ENCODE measurements at regions not wholly inside any gene's neighbourhood (a gene's known extent, or its start where the extent isn't known, plus 50 kb on each side); places are given as distances from the start of the nearest gene placed in this dataset.

DNA sequence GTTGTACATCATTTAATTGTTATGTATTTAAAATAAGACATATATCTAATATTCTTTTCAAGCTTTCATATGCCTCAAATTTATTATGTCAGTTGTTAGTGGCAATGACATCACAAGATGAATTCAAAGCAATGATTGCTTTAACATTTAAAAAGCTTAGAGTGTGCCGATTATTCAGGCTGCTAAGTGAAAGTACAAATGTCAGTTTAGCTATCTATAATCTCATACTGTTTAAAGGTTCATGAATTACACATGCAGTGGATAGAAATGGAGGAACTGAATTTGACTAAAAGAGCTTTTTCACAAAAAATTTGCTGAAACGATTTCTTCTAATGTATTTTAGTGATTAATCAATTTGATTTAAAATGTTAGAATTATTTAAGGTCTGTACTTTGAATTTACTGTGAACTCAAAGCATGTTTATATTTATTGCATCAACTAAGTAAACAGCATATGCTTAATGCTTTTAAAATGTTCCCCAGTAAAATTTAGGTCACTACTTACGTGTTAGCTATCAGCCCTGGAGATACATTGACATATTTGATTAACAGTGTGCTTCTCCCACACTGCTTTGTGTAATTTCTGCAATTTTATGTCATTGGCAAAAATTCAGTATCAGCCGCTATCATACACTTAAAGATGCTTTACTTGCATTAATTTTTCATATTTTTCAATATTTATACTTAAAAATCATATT is 334.9 kb downstream of the PARP8 start:
- TF ChIP-seq, protein P1, sequence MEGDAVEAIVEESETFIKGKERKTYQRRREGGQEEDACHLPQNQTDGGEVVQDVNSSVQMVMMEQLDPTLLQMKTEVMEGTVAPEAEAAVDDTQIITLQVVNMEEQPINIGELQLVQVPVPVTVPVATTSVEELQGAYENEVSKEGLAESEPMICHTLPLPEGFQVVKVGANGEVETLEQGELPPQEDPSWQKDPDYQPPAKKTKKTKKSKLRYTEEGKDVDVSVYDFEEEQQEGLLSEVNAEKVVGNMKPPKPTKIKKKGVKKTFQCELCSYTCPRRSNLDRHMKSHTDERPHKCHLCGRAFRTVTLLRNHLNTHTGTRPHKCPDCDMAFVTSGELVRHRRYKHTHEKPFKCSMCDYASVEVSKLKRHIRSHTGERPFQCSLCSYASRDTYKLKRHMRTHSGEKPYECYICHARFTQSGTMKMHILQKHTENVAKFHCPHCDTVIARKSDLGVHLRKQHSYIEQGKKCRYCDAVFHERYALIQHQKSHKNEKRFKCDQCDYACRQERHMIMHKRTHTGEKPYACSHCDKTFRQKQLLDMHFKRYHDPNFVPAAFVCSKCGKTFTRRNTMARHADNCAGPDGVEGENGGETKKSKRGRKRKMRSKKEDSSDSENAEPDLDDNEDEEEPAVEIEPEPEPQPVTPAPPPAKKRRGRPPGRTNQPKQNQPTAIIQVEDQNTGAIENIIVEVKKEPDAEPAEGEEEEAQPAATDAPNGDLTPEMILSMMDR (IDR thresholded peaks at IDR 0.05; ENCODE audit: borderline replicate concordance, extremely low read depth, low read length, poor library complexity, severe bottlenecking) = no peak
- Histone ChIP-seq H3K79me2 (ENCODE audit: insufficient read depth, low read length) (no peaks in the 10 kb centered on the region), H3K4me3 (ENCODE audit: low read depth in 1 of 2, low read length in 2 of 2) (no peak overlapping the region), H4K20me1 (ENCODE audit: insufficient read depth, low read length) (no peaks in the 10 kb centered on the region), H3K9me3 (ENCODE audit: insufficient read depth, low read length, severe bottlenecking) (no peaks in the 10 kb centered on the region), H3K9ac (ENCODE audit: low read depth, low read length) (no peak overlapping the region), H3K36me3 (ENCODE audit: insufficient read depth, low read length) (no peaks in the 10 kb centered on the region), H3K4me2 (ENCODE audit: insufficient read depth, low read length) (no peak overlapping the region), H3K27ac (ENCODE audit: low read length) (no peak overlapping the region), H2AFZ (ENCODE audit: low read depth, low read length) (no peak overlapping the region), H3K4me1 (ENCODE audit: insufficient read depth, low read length) (no peaks in the 10 kb centered on the region), H3K27me3 (ENCODE audit: insufficient read depth, low read length, poor library complexity) (no peaks in the 10 kb centered on the region)
- no peak for DNase-seq
- ATAC-seq (ENCODE audit: insufficient read depth, low read depth) = no peak

GRCh38 chr5:51002368-51002767 is 335.9 kb downstream of the PARP8 start:
- H3K4me2 ChIP-seq (ENCODE audit: insufficient read depth, low read length) = no peak overlapping the region
- ATAC-seq (ENCODE audit: insufficient read depth, low read depth) (no peak), DNase-seq (no peak)
- no peaks in the 10 kb centered on the region for H3K27me3 ChIP-seq (ENCODE audit: insufficient read depth, low read length, poor library complexity)
- H3K79me2 ChIP-seq (ENCODE audit: insufficient read depth, low read length) = no peaks in the 10 kb centered on the region
- no peak overlapping the region for H3K4me3 ChIP-seq (ENCODE audit: low read depth in 1 of 2, low read length in 2 of 2)
- no peak overlapping the region for H3K27ac ChIP-seq (ENCODE audit: low read length)
- H4K20me1 ChIP-seq (ENCODE audit: insufficient read depth, low read length) = no peaks in the 10 kb centered on the region
- no peaks in the 10 kb centered on the region for H3K4me1 ChIP-seq (ENCODE audit: insufficient read depth, low read length)
- TF ChIP-seq, protein P1 (IDR thresholded peaks at IDR 0.05; ENCODE audit: borderline replicate concordance, extremely low read depth, low read length, poor library complexity, severe bottlenecking) = no peak
- no peaks in the 10 kb centered on the region for H3K36me3 ChIP-seq (ENCODE audit: insufficient read depth, low read length)
- no peaks in the 10 kb centered on the region for H3K9me3 ChIP-seq (ENCODE audit: insufficient read depth, low read length, severe bottlenecking)
- H3K9ac ChIP-seq (ENCODE audit: low read depth, low read length) = no peak overlapping the region
- no peak overlapping the region for H2AFZ ChIP-seq (ENCODE audit: low read depth, low read length)

DNA sequence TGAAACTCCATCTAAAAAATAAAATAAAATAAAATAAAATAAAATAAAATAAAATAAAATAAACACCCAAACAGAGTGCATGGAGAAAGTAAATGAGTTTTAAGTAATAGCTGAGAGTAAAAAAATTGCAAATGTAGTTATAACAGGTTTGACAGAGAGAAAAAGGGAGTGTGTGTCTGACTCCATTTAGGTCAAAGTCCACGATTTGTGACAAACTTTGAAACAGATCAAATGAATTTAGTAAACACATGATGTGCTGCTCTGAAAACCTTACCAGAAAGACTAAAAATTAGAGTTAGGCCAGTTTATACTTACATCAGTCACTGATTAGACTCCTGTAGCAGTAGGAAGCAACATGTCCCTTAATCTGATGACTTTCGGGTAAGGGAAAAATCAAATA is 346.6 kb downstream of the PARP8 start:
- Histone ChIP-seq H3K27me3 (ENCODE audit: insufficient read depth, low read length, poor library complexity) (peaks cover 10% of the 10 kb centered on the region), H3K79me2 (ENCODE audit: insufficient read depth, low read length) (no peaks in the 10 kb centered on the region), H4K20me1 (ENCODE audit: insufficient read depth, low read length) (no peaks in the 10 kb centered on the region), H3K4me3 (ENCODE audit: low read depth in 1 of 2, low read length in 2 of 2) (no peak overlapping the region), H3K27ac (ENCODE audit: low read length) (no peak overlapping the region), H3K36me3 (ENCODE audit: insufficient read depth, low read length) (no peaks in the 10 kb centered on the region), H3K4me1 (ENCODE audit: insufficient read depth, low read length) (no peaks in the 10 kb centered on the region), H2AFZ (ENCODE audit: low read depth, low read length) (no peak overlapping the region), H3K9ac (ENCODE audit: low read depth, low read length) (no peak overlapping the region), H3K4me2 (ENCODE audit: insufficient read depth, low read length) (no peak overlapping the region), H3K9me3 (ENCODE audit: insufficient read depth, low read length, severe bottlenecking) (no peaks in the 10 kb centered on the region)
- no peak for TF ChIP-seq EZH2 (IDR thresholded peaks at IDR 0.05; ENCODE audit: borderline replicate concordance, low read depth, low read length, severe bottlenecking)
- TF ChIP-seq, protein P1 (IDR thresholded peaks at IDR 0.05; ENCODE audit: borderline replicate concordance, extremely low read depth, low read length, poor library complexity, severe bottlenecking) = no peak
- no peak for DNase-seq
- ATAC-seq (ENCODE audit: insufficient read depth, low read depth) = no peak

- H3K9ac ChIP-seq (ENCODE audit: low read depth, low read length) = no peak overlapping the region
- H3K27ac ChIP-seq (ENCODE audit: low read length) = no peak overlapping the region
- H3K4me1 ChIP-seq (ENCODE audit: insufficient read depth, low read length) = no peaks in the 10 kb centered on the region
- no peaks in the 10 kb centered on the region for H3K9me3 ChIP-seq (ENCODE audit: insufficient read depth, low read length, severe bottlenecking)
- DNase-seq = no peak
- H3K36me3 ChIP-seq (ENCODE audit: insufficient read depth, low read length) = no peaks in the 10 kb centered on the region
- H3K4me2 ChIP-seq (ENCODE audit: insufficient read depth, low read length) = no peak overlapping the region
- ATAC-seq (ENCODE audit: insufficient read depth, low read depth) = no peak
- H4K20me1 ChIP-seq (ENCODE audit: insufficient read depth, low read length) = no peaks in the 10 kb centered on the region
- H3K27me3 ChIP-seq (ENCODE audit: insufficient read depth, low read length, poor library complexity) = peaks cover 4% of the 10 kb centered on the region
- TF ChIP-seq EZH2 (IDR thresholded peaks at IDR 0.05; ENCODE audit: borderline replicate concordance, low read depth, low read length, severe bottlenecking) = no peak
- TF ChIP-seq, protein P1 (IDR thresholded peaks at IDR 0.05; ENCODE audit: borderline replicate concordance, extremely low read depth, low read length, poor library complexity, severe bottlenecking) = no peak
- no peak overlapping the region for H3K4me3 ChIP-seq (ENCODE audit: low read depth in 1 of 2, low read length in 2 of 2)
- no peak overlapping the region for H2AFZ ChIP-seq (ENCODE audit: low read depth, low read length)
- no peaks in the 10 kb centered on the region for H3K79me2 ChIP-seq (ENCODE audit: insufficient read depth, low read length)
Observed at GRCh38 chr5:51018423-51018822, 352.0 kb downstream of the PARP8 start.

All from DND-41 (cell line).